GM19023 (cell line): ENCODE measurements at regions not wholly inside any gene's neighbourhood (a gene's known extent, or its start where the extent isn't known, plus 50 kb on each side); places are given as distances from the start of the nearest gene placed in this dataset.

ENCODE experiments used
- ATAC-seq: cut with Tn5 transposase; IDR thresholded peaks from one replicate; pipeline ENCODE4 v1.9.1; 2021; ENCODE audit warnings: mild to moderate bottlenecking, moderate library complexity; ENCODE audit not compliant: unreplicated experiment

DNA sequence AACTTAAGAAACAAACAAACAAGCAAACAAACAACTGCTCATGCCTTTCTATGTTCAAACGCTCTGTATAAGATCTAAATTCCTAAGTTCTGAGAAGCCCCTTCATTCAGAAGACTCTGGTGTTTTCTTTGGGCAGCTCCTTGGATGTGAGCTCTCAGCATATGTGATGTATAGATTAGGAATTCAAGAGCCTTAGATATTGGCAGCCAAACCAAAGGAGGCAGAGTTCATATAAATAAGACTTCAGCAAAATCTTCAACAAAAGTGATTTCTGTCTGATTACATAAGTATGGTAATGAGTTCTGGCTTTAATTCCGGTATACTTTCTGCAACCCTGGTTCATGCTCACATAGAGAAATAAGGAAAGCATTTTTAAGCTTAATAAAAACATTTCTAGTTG, 145.6 kb downstream of the DYRK2 start:
- no peak for ATAC-seq

DNA sequence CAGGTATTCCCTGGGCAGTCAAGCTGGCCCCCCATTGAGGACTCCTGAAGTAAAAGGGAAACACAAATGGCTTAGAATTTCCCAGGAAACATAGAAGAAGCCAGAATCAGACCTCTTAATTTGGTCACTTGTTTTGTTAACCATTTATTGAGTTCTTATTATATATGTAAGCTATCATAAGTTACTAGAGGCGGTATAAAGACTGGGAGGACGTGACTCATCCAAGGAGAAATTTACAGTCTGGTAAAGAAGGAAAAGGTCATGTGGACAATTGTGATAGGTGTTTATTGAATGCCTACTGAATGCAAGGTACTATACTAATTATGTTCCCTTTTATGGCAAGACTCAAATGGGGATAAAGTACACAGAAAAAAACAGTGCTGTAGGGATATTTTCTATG, 146.7 kb downstream of the DYRK2 start:
- no peak for ATAC-seq

DNA sequence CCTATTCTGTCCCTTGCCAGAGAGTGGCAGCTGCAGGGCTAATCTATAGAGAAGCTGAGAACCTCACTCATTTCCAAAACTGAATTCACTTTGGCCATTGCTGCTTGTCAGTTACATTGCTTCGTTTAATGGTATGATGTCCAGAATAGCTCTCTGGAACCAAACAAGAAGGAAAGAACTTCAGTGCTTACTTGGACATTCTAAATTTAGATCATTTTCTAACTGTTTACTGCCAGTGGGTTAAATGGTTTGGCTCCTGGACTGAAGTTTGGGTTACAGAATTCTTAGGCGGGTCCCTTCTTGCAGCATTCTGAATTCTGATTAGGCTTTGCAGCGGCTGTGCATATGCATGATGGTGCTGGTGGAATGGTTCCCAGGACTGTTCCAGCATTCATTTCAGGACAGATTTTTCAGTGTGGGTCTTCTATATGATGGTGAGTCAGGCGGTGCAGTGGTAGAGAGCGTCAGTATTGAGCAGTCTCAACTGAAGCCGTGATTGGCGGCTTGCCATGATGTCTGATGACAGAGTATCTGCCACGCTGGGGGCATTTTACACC, 148.7 kb downstream of the DYRK2 start:
- no peak for ATAC-seq

DNA sequence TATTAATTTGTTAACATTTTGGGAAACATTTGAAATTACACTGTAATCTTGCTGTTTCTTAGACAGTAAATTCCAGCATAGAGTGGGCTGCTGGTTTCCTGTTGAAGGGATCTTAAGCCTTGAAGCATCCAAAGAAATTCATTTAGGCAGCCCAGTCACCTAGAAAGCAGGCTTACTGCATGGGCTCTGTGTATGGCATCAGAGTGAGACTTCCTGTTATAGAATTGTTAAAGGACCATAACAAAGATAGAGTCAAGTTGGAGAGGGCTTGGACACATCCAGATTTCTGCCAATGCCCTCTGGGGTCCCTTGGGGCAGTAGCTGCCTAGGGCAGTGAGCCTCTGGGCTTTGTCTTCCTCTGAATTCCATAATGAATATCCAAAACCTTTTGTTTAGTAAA, 149.2 kb downstream of the DYRK2 start:
- no peak for ATAC-seq

DNA sequence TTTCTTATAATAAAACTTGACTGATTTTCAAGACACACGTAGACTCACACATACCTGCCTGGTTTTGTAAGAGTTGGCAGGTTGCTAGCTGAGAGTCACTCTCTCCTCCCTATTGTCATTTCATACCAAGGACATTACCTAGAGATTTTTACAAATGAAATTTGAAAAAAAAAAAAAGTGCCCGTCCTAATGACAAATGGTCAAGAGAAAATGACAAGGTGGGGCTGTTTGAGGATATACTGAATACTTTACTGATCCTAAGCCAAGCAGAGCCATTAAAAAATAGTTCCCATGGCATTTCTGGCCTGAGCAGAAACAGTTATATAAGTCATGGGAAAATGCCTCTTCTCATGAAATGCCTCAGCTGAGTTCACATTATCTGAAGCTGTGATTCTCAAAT, 150.2 kb downstream of the DYRK2 start:
- no peak for ATAC-seq

DNA sequence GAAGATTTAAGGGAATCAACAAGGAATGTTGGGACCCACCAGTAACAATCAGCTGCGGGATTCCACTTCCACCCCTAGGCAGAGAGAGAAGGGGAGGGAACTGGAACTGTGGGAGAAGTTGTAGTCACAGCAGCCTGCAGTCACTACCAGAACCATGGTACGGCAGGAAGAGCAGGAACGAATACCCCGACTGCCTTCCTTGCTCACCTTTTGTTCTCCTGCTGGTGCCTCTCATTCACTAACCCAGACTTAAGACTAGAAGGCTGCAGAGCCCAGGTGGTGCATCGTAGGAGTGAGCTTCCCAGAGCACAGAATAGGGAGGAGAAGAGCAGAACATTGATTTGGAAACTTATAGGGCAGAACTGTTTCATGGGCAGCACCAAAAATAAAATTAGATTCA, 154.2 kb downstream of the DYRK2 start:
- ATAC-seq = no peak

DNA sequence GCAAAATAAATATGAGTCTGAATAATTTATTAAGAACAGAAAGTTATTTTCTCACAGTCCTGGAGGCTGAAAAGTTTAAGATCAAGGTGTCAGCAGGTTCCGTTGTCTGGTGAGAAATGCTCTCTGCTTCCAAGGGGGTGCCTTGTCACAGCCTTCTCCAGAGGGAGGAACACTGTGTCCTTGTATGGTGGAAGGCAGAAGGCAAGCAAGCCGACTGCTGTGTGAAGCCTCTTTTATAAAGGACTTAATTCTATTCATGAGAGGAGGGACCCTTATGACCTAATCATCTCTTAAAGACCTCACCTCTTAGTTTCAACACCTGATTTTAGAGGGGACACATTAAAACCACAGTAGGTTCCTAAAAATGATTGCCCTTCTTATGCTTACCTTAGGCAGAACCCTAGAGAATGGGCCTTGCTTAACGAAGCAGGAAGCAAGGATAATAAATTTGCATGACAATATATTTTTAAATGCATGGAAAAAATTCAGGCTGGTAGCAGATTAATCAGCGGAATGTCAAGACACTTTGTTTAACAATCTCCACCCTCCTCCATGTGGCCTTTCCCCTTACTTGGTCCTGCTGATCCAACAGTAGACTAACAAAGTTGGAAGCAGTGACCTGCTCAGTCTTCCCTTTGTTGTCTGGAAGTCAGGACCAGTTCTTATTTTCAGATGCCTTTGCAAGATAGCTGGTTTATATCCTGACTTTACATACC, 154.9 kb downstream of the DYRK2 start:
- no peak for ATAC-seq

DNA sequence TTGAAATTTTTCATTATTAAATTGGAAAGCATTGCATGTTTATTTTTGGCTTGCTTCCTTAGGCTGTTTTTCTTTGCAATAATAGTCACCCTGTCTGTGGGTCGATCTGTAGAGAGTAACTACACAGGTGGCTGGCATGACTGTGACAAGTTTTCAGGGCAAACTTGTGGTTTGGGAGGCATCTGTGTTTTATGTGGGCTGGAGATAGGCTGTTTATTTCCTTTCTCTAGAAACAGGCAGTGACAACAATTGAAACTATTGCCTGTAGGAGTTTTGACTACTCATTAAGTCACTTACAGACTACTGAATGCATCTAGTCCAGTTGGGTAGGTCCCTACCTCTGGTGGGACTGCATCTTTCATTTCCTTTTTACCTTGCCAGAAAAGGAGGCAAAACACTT, 155.6 kb downstream of the DYRK2 start:
- ATAC-seq = peak; percentile 76

DNA sequence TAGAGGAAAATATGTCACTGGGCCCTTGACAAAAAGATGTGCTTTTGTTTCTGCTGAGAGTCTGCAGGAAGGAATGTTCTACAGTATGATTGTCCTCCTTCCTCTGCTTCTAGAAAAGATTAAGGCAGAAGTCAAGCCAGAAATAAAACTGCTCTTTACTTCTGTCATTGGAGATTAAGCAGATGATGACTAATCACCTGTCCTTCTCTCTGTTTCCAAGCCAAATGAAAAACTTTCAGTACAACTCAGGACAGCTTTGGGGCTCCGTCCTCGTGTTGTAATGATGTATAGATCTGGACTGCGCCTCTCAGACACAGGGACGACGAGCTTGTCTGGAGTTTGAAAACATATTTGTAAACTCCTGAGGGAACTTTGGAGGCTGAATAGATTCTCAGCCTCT, 159.3 kb downstream of the DYRK2 start:
- no peak for ATAC-seq

DNA sequence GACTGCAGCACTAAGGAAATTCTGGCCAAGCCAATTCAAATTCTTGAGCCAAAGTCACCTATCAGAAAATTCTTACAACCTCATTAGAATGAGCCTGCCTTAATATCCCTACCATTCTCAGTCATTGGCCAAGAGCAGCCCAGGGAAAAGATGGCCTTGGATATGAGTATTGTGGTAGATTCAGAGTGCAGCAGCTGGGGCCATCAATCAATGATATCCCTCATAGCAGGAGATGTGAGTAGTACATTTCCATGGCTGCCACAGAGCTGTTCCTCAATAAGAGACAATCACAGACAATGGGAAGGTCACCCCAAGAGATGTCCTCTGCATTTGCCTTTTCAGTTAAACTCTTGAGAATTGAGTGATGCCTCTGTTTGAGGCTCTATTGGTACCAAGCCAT, 161.6 kb downstream of the DYRK2 start:
- ATAC-seq = no peak

DNA sequence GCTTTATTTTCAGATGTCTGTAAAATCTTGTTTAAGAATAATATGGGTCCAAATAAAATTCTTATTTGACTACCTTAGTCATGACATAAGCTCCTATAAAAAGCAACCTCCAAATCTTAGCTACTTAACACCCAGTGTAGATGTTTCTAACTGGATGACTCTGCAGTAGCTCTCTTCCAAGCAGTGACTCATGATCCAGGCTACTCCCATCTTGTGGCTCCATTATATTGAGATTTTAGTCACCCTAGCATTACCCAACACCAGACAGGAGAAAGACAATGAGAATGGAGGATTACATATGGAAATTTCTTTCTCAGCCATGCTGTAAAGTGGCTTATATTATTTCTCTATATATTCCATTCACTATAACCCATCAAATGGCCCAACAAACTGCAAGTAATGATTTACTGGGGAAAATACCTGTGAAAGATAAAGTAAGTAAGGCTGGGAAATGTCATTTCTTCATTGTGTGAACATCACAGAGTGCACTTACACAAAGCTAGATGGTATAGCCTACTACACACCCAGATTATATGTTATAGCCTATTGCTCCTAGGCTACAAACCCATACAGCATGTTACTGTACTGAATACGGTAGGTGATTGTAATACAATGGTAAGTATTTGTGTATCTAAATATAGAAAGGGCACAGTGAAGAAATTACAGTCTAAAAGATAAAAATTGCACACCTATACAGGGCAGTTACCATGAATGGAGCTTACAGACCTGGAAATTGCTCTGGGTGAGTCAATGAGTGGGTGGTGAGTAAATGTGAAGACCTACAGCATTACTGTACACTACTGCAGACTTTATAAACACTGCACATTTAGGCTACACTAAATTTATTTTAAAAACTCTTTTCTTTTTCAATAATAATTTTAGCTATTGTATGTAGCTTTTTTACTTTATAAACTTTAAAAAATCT, 163.2 kb downstream of the DYRK2 start:
- no peak for ATAC-seq

DNA sequence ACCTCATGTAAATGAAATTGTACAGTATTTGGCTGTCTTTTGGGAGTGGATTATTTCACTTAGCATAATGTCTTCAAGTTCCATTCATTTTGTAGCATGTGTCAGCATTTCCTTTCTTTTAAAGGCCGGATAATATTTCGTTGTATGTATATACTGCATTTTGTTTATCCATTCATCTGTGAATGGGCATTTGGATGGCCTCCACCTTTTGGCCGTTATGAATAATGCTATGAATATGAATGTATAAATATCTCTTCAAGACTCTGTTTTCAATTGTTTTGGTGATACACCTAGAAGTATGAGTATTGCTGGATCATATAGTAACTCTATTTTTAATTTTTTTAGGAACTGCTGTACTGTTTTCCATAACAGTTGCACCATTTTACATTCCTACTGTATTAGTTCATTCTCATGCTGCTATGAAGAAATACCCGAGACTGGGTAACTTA, 164.9 kb downstream of the DYRK2 start:
- no peak for ATAC-seq

DNA sequence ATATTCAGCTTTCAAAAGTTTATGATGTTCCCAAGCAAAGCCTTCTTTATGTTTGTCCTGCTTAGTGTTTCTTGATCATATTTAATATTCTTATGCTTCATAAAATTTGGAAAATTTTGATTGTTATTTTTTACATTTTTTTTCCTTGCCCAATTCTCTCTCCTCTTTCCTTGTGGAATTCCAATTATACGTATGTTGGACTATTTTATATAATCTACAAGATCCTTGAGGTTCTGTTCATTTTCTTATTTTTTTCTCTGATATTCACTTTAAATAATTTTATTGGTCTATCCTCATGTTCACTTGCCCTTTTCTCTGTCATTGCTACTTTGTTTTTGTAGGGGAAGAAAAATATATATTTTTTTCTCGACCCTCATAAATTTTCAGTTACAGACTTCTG, 167.7 kb downstream of the DYRK2 start:
- ATAC-seq = no peak

DNA sequence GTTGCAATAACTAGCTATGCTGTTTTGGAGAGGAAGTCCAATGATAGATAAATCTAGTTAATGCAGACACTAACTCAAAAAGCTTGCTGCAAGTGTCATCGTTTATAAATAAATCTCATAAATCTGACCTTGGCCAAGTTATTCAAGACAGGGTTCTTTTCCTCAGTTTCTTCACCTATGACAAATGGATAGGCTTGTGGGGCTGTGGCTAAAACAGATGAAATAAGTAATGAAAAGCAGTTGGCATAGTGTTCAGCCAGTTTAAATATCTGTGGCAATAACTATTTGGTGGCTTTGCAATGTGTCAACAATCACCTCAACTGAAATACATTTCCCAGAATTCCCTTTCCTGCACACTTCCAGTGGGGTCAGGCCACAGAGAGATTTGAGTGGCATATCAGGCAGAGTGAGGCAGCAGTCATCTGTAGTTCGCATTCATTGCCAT, 169.9 kb downstream of the DYRK2 start:
- ATAC-seq = no peak

DNA sequence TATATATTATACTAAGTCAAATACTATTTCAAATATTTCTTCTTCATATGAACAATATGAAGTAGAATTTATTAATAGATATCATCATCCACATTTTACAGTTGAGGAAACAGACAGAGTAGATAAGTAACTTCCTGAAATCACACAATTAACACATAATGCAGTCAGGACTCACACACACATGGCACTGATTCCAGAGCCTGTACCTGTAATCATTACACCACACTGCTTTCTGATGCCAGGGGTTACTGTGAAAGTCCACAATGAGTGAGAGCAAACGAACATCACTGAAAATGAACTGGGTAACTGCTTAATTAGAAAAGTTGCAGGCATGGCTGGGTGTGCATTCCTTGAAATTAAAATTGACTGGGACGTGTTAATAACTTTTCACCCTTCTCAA, 169.3 kb upstream of the IFNG-AS1 start:
- ATAC-seq = no peak

DNA sequence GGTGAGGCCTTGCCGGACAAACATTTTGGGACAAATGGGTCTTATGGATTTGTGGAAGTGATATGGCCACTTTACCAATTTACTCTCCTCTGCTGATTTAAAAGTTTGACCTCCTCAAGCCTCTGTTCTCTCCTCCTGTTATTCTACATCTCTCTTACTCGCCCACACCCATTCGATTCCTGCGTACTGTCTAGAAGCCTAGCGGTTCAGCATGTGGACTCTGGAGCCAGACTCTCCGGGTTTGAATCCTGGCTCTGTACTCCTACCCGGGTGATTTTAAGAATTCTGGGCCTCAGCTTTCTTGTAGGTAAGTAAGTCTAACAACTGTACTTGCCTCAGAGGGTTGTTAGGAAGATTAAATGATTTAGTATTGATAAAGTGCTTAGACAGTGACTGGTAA, 168.6 kb upstream of the IFNG-AS1 start:
- ATAC-seq = no peak

DNA sequence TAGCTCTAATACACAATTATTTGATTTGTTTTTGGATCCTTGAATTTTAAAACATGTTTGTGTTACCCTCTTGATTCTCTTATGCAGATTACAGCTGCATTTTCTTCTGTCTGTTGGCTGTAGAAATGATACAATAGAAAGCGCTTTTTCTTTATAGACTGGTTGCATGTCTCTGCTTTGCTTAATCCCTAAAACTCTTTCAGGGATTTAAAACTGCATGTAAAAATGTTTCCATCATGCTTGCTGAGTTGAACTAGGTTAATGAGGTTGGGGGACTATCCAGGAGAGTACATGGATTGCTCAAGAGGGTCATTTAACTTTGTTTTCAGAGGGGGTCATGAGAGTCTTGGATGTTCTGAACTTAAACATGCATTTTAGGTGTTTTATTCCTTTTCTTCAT, 166.4 kb upstream of the IFNG-AS1 start:
- ATAC-seq = no peak

DNA sequence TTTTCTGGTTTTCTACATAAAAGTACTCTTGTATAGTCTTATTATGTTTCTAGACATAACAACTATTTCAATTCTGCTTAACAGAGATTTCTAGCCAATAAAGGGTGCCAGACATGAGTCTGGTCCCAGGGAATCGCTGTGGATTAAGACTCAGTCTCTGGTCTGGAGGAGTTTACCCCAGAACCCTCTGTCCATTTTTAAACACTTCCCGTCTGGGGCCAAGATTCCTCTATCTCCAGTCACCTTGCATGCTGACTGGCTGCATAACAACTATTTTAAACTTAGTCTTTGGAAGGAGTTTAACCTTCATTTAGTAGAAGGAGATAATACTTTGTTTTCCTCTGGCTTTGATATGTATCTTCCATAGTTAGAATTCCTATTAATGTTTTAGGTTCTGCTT, 163.1 kb upstream of the IFNG-AS1 start:
- ATAC-seq = no peak

DNA sequence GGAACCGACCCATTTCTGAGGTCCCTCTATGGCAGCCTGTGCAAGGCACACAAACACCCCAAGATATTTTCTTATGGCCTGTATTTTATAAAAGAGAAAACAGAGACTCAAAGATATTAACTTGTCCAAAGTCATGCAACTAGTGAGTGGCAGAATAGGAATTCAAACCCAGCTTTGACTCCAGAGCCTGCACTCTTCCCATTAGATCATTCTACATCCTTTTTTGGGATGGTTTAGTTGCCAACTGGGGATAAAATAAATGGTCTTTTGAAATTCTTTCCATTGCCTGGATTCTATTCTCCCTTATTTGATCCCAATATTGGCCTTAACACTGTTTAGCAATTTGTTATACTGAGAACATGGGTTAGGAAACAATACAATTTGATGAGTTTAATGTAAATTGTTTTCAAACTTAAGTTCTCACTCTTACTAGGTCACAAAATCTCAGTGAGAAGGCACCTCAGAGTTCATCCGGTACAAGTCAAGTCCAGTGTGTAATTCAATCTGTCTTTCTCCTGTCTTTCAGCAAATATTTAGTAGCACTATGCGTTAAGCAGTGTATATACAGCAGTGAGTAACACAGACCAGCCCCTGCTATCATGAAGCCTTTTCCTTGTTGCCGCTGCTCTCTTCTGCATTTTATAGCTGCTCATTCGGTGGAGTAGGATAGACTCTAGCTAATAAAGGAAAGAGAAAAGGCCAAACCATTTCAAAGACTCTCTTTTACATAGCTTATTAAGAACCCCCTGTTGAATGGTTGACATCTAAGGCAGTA, 162.1 kb upstream of the IFNG-AS1 start:
- ATAC-seq = no peak

DNA sequence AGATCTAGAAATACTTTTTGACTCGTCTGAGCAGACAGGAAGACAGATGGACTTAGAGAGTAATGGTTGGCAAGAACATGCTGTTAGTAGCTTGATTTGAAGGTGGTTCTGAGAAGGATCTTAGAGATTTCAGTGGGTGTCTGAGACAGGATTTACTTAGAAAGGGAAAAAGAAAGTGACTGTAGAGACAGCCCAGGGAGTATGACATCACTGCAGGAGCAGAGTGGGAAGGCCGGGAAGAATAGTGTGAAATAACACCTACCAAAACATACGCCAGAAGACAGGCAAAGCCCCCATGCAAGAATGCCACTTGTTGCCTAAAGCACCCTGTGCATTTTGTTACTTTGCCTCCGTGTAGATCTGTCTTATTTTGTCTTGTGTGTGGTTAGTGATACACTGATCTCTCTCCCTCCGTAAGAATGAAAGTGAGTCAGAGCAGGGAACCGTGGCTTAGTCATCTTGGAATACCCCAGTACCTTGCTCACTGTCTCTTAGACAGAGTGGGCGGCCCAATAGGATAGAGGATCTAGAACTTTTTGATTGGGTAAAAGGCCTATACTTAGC, 161.3 kb upstream of the IFNG-AS1 start:
- ATAC-seq = peak; percentile 70

DNA sequence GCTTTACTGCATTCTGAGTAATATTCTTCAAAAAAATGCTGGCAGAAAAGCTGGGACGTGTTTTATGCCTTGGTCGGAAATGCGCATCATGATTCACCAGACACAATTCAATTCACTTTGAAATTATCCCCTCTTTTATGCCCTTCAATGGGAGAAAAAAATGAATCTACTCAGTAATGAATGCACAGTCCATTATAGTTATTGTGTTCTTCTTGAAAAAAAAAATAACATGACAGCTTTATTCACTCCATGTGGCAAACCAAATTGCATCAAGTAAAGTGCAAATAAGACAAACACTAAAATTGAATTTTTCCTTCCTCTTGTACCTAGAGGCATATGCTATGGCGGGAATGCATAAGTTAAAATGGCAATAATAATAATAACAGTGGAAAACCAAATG, 159.4 kb upstream of the IFNG-AS1 start:
- ATAC-seq = no peak
